ENCODE measurements at regions not wholly inside any gene's neighbourhood (a gene's known extent, or its start where the extent isn't known, plus 50 kb on each side); places are given as distances from the start of the nearest gene placed in this dataset.

- no peak overlapping the region for H3K4me3 ChIP-seq (ENCODE audit: low read depth, low read length)
- TF ChIP-seq CTCF (IDR thresholded peaks at IDR 0.05; ENCODE audit: insufficient read depth, low read depth, low read length) = no peak
- DNase-seq (ENCODE audit: low read depth) = no peak
Measured at GRCh38 chr2:195500879-195501278, 156.1 kb upstream of the SLC39A10 start.

GRCh38 chr2:195498839-195499490 lies 158.1 kb upstream of the SLC39A10 start:
- no peak overlapping the region for H3K4me3 ChIP-seq (ENCODE audit: low read depth, low read length)
- no peak for TF ChIP-seq CTCF (IDR thresholded peaks at IDR 0.05; ENCODE audit: insufficient read depth, low read depth, low read length)
- DNase-seq (ENCODE audit: low read depth) = peak; percentile 42

- peak; percentile 52 for TF ChIP-seq CTCF (IDR thresholded peaks at IDR 0.05; ENCODE audit: insufficient read depth, low read depth, low read length)
- peak; percentile 66 for DNase-seq (ENCODE audit: low read depth)
- H3K4me3 ChIP-seq (ENCODE audit: low read depth, low read length) = no peak overlapping the region
Measured at GRCh38 chr2:195498176-195498575, 158.8 kb upstream of the SLC39A10 start.

GRCh38 chr2:195496991-195497390 lies 160.0 kb upstream of the SLC39A10 start:
- H3K4me3 ChIP-seq (ENCODE audit: low read depth, low read length) = no peak overlapping the region
- DNase-seq (ENCODE audit: low read depth) = no peak
- TF ChIP-seq CTCF (IDR thresholded peaks at IDR 0.05; ENCODE audit: insufficient read depth, low read depth, low read length) = no peak

GRCh38 chr2:195495966-195496365 lies 161.1 kb upstream of the SLC39A10 start:
- TF ChIP-seq CTCF (IDR thresholded peaks at IDR 0.05; ENCODE audit: insufficient read depth, low read depth, low read length) = no peak
- no peak for DNase-seq (ENCODE audit: low read depth)
- no peak overlapping the region for H3K4me3 ChIP-seq (ENCODE audit: low read depth, low read length)

GRCh38 chr2:195495351-195495750 lies 161.7 kb upstream of the SLC39A10 start:
- TF ChIP-seq CTCF (IDR thresholded peaks at IDR 0.05; ENCODE audit: insufficient read depth, low read depth, low read length) = no peak
- H3K4me3 ChIP-seq (ENCODE audit: low read depth, low read length) = no peak overlapping the region
- no peak for DNase-seq (ENCODE audit: low read depth)

GRCh38 chr2:195494451-195494850 lies 162.6 kb upstream of the SLC39A10 start:
- H3K4me3 ChIP-seq (ENCODE audit: low read depth, low read length) = no peak overlapping the region
- TF ChIP-seq CTCF (IDR thresholded peaks at IDR 0.05; ENCODE audit: insufficient read depth, low read depth, low read length) = no peak
- no peak for DNase-seq (ENCODE audit: low read depth)

Data from fibroblast of villous mesenchyme (primary cell).